Neuronal stem cell (in vitro differentiated cells): ENCODE measurements at regions not wholly inside any gene's neighbourhood (a gene's known extent, or its start where the extent isn't known, plus 50 kb on each side); places are given as distances from the start of the nearest gene placed in this dataset.

Source experiments
- DNase-seq: peaks from one replicate; pipeline ENCODE4 v3.0.0-alpha.2; 2013; ENCODE audit warnings: low spot score
- H2AFZ ChIP-seq: one replicate; pipeline ENCODE4 v1.6.1; 2013; ENCODE audit warnings: mild to moderate bottlenecking, low read length, inconsistent platforms
- H2AK5ac ChIP-seq: 2 replicates; pipeline ENCODE4 v1.6.1; 2013; ENCODE audit warnings: low read depth, mild to moderate bottlenecking, inconsistent platforms, low read length, moderate library complexity, mixed read lengths
- H2BK120ac ChIP-seq: 2 replicates; pipeline ENCODE4 v1.6.1; 2013; ENCODE audit warnings: low read depth, mild to moderate bottlenecking, inconsistent platforms, low read length, moderate library complexity, mixed read lengths
- H2BK12ac ChIP-seq: one replicate; pipeline ENCODE4 v1.6.1; 2013; ENCODE audit warnings: low read length, inconsistent platforms
- H2BK15ac ChIP-seq: 2 replicates; pipeline ENCODE4 v1.6.1; 2013; ENCODE audit warnings: mild to moderate bottlenecking, low read length, inconsistent platforms, mixed read lengths
- H2BK5ac ChIP-seq: one replicate; pipeline ENCODE4 v1.6.1; 2013; ENCODE audit warnings: inconsistent platforms, mild to moderate bottlenecking, low read length, moderate library complexity
- H3K14ac ChIP-seq: one replicate; pipeline ENCODE4 v1.6.1; 2013; ENCODE audit warnings: low read length, inconsistent platforms
- H3K18ac ChIP-seq: 2 replicates; pipeline ENCODE4 v1.6.1; 2013; ENCODE audit warnings: low read length, inconsistent platforms
- H3K23ac ChIP-seq: 2 replicates; pipeline ENCODE4 v1.6.1; 2013; ENCODE audit warnings: low read depth, mild to moderate bottlenecking, mixed read lengths, low read length, inconsistent platforms; ENCODE audit not compliant: poor library complexity
- H3K27ac ChIP-seq: replicated peaks from 3 replicates; pipeline ENCODE4 v1.5.1; 2013; ENCODE audit warnings: low read length, inconsistent platforms
- H3K27me3 ChIP-seq, 3 experiments: 2 replicates each; pipeline ENCODE4 v1.6.1; 2013; ENCODE audit warnings: low read length in 3 of 3, mild to moderate bottlenecking in 2 of 3, inconsistent platforms in 1 of 3, low read depth in 1 of 3, mixed read lengths in 1 of 3, moderate library complexity in 1 of 3; ENCODE audit not compliant: control insufficient read depth in 3 of 3, insufficient read depth in 3 of 3
- H3K36me3 ChIP-seq, 2 donors: replicated peaks in 1 of 2; 2 replicates each; pipeline ENCODE4 v1.6.1; 2013; ENCODE audit warnings: low read length in 2 of 2; ENCODE audit not compliant: control insufficient read depth in 2 of 2, insufficient read depth in 2 of 2
- H3K4ac ChIP-seq: 2 replicates; pipeline ENCODE4 v1.6.1; 2013; ENCODE audit warnings: inconsistent platforms, mild to moderate bottlenecking, low read length, moderate library complexity
- H3K4me1 ChIP-seq, 2 donors: 1 replicate in 1 of 2; 2 replicates in 1 of 2; pipeline ENCODE4 v1.6.1; 2013; ENCODE audit warnings: low read length in 2 of 2, low read depth in 1 of 2; ENCODE audit not compliant: control insufficient read depth in 2 of 2, insufficient read depth in 1 of 2
- H3K4me2 ChIP-seq: one replicate; pipeline ENCODE4 v1.6.1; 2013; ENCODE audit warnings: mild to moderate bottlenecking, low read length, inconsistent platforms; ENCODE audit not compliant: insufficient read depth, poor library complexity, severe bottlenecking
- H3K4me3 ChIP-seq, 2 donors: 2 replicates each; pipeline ENCODE4 v1.5.1; 2013; ENCODE audit warnings: low read length in 2 of 2, mild to moderate bottlenecking in 2 of 2, inconsistent platforms in 1 of 2, moderate library complexity in 1 of 2
- H3K79me1 ChIP-seq: one replicate; pipeline ENCODE4 v1.6.1; 2013; ENCODE audit warnings: low read depth, mild to moderate bottlenecking, inconsistent platforms, low read length, moderate library complexity
- H3K9ac ChIP-seq: one replicate; pipeline ENCODE4 v1.6.1; 2013; ENCODE audit warnings: mild to moderate bottlenecking, low read depth, low read length, inconsistent platforms; ENCODE audit not compliant: poor library complexity
- H3K9me3 ChIP-seq, 2 donors: replicated peaks in 1 of 2; 2 replicates each; pipeline versions ENCODE3 to v1.6.1; 2013; ENCODE audit warnings: low read length in 2 of 2, mild to moderate bottlenecking in 2 of 2, inconsistent platforms in 1 of 2, low read depth in 1 of 2, mixed read lengths in 1 of 2, moderate library complexity in 1 of 2; ENCODE audit not compliant: control insufficient read depth in 2 of 2, insufficient read depth in 1 of 2
- H4K8ac ChIP-seq: one replicate; pipeline ENCODE4 v1.6.1; 2013; ENCODE audit warnings: low read depth, mild to moderate bottlenecking, inconsistent platforms, low read length, moderate library complexity
- H4K91ac ChIP-seq: one replicate; pipeline ENCODE4 v1.6.1; 2013; ENCODE audit warnings: low read length, low read depth, mild to moderate bottlenecking, inconsistent platforms; ENCODE audit not compliant: poor library complexity
- WGBS, 2 donors: extraction: QIAGEN DNeasy Blood & Tissue Kit; methylation state at CpG; one replicate each; pipeline ENCODE4 v1.1.7; 2013; ENCODE audit warnings: missing lambda C conversion rate in 2 of 2, mixed read lengths in 1 of 2; ENCODE audit not compliant: insufficient read length in 2 of 2, insufficient replicate concordance in 1 of 2; ENCODE audit errors: extremely low coverage in 2 of 2; 5-methylcytosine and 5-hydroxymethylcytosine counted together

GRCh38 chr2:40034198-40034597 lies 255.1 kb upstream of the THUMPD2 start:
- Histone ChIP-seq H4K91ac (no peak overlapping the region), H3K36me3 (no peaks in the 10 kb centered on the region), H2BK120ac (no peak overlapping the region), H3K9me3 (peaks cover 2 to 3% of the 10 kb centered on the region in 2 donors), H3K18ac (no peak overlapping the region), H3K23ac (no peak overlapping the region), H3K79me1 (no peaks in the 10 kb centered on the region), H2AFZ (no peak overlapping the region), H4K8ac (no peak overlapping the region), H3K4me2 (no peak overlapping the region), H3K27me3 (no peaks in the 10 kb centered on the region), H3K4me1 (no peaks in the 10 kb centered on the region), H2BK15ac (no peak overlapping the region), H3K27ac (no peak overlapping the region), H2BK12ac (no peak overlapping the region), H3K4ac (no peak overlapping the region), H3K9ac (no peak overlapping the region), H2AK5ac (no peak overlapping the region), H3K14ac (no peak overlapping the region), H2BK5ac (no peak overlapping the region), H3K4me3 (no peak overlapping the region)
- WGBS, 2 donors: no CpG with 5 or more reads among the region's 3 CpGs
- no peak for DNase-seq

- no peak overlapping the region for H2AFZ ChIP-seq
- no peak overlapping the region for H3K4me3 ChIP-seq
- no peak overlapping the region for H2BK120ac ChIP-seq
- H2BK15ac ChIP-seq: no peak overlapping the region
- no peak overlapping the region for H3K27ac ChIP-seq
- H3K23ac ChIP-seq: no peak overlapping the region
- no CpG with 5 or more reads among the region's 4 CpGs for WGBS, 2 donors
- no peak for DNase-seq
- H3K4me1 ChIP-seq: no peaks in the 10 kb centered on the region
- no peak overlapping the region for H2BK5ac ChIP-seq
- H3K27me3 ChIP-seq: no peaks in the 10 kb centered on the region
- H4K91ac ChIP-seq: no peak overlapping the region
- peaks cover 2 to 3% of the 10 kb centered on the region in 2 donors for H3K9me3 ChIP-seq
- no peaks in the 10 kb centered on the region for H3K36me3 ChIP-seq
- H3K9ac ChIP-seq: no peak overlapping the region
- no peaks in the 10 kb centered on the region for H3K79me1 ChIP-seq
- no peak overlapping the region for H3K18ac ChIP-seq
- no peak overlapping the region for H2AK5ac ChIP-seq
- H3K4ac ChIP-seq: no peak overlapping the region
- no peak overlapping the region for H3K4me2 ChIP-seq
- H3K14ac ChIP-seq: no peak overlapping the region
- no peak overlapping the region for H4K8ac ChIP-seq
- H2BK12ac ChIP-seq: no peak overlapping the region
These were observed 254.7 kb upstream of the THUMPD2 start for GRCh38 chr2:40033781-40034180.

- Histone ChIP-seq H2BK15ac (no peak overlapping the region), H2BK12ac (no peak overlapping the region), H3K27me3 (no peaks in the 10 kb centered on the region), H2AFZ (no peak overlapping the region), H3K79me1 (no peaks in the 10 kb centered on the region), H4K8ac (no peak overlapping the region), H4K91ac (no peak overlapping the region), H3K18ac (no peak overlapping the region), H3K4me1 (no peaks in the 10 kb centered on the region), H3K4me2 (no peak overlapping the region), H2AK5ac (no peak overlapping the region), H2BK5ac (no peak overlapping the region), H3K27ac (no peak overlapping the region), H2BK120ac (no peak overlapping the region), H3K23ac (no peak overlapping the region), H3K9ac (no peak overlapping the region), H3K9me3 (peaks cover 2 to 3% of the 10 kb centered on the region in 2 donors), H3K4ac (no peak overlapping the region), H3K36me3 (no peaks in the 10 kb centered on the region), H3K14ac (no peak overlapping the region), H3K4me3 (no peak overlapping the region)
- no CpG with 5 or more reads among the region's 2 CpGs for WGBS, 2 donors
- no peak for DNase-seq
These were observed 253.7 kb upstream of the THUMPD2 start for GRCh38 chr2:40032650-40033319.

GRCh38 chr2:40030456-40030975 lies 251.5 kb upstream of the THUMPD2 start:
- Histone ChIP-seq H3K36me3 (no peaks in the 10 kb centered on the region), H3K9me3 (peaks cover 2 to 3% of the 10 kb centered on the region in 2 donors), H3K27me3 (no peaks in the 10 kb centered on the region)

More at GRCh38 chr2:40030456-40030975, 251.5 kb upstream of the THUMPD2 start:
- H2BK5ac ChIP-seq: no peak overlapping the region
- no peak overlapping the region for H3K14ac ChIP-seq
- no peak overlapping the region for H2AFZ ChIP-seq
- H3K4me1 ChIP-seq: no peaks in the 10 kb centered on the region
- no peak overlapping the region for H3K4ac ChIP-seq
- no peak overlapping the region for H3K4me3 ChIP-seq
- no peak overlapping the region for H3K18ac ChIP-seq
- no peak overlapping the region for H3K23ac ChIP-seq
- H2AK5ac ChIP-seq: no peak overlapping the region
- no peak overlapping the region for H3K9ac ChIP-seq
- DNase-seq: no peak
- H3K79me1 ChIP-seq: no peaks in the 10 kb centered on the region
- no peak overlapping the region for H2BK120ac ChIP-seq
- H3K27ac ChIP-seq: no peak overlapping the region
- no peak overlapping the region for H4K91ac ChIP-seq
- H2BK12ac ChIP-seq: no peak overlapping the region
- H3K4me2 ChIP-seq: no peak overlapping the region
- H4K8ac ChIP-seq: no peak overlapping the region
- no peak overlapping the region for H2BK15ac ChIP-seq
- WGBS, 2 donors: no CpG with 5 or more reads among the region's 2 CpGs
